HepG2 (cell line): ENCODE measurements at regions not wholly inside any gene's neighbourhood (a gene's known extent, or its start where the extent isn't known, plus 50 kb on each side); places are given as distances from the start of the nearest gene placed in this dataset.

Experiments
- ATAC-seq: fragments of 200-7000 bp; cut with Tn5 transposase; 3 replicates; pipeline ENCODE4 v1.9.1; 2020; ENCODE audit warnings: mild to moderate bottlenecking, moderate library complexity
- BruUV-seq: library from RNA; stranded (reverse); fragments of 400-500 nt; replicated peaks from 2 replicates; lab custom pipeline; 2021; lab: Mats Ljungman, UMichigan
- CTCF ChIA-PET: fragments of 300-600 bp; formaldehyde crosslinking; extraction: SDS; loops from one replicate; lab custom pipeline; 2021; ENCODE audit warnings: low total read pairs, inconsistent platforms, low intra/inter-chr PET ratio; lab: Yijun Ruan, JAX
- POLR2A ChIA-PET: fragments of 350-600 bp; sonication (Branson Sonifier 250); formaldehyde crosslinking; loops from one replicate; lab custom pipeline; 2020; ENCODE audit warnings: antibody characterized with exemption, inconsistent platforms; lab: Yijun Ruan, JAX
- DNase-seq: peaks from one replicate; pipeline ENCODE4 v3.0.0-alpha.2; 2015; ENCODE audit warnings: low spot score
- FAIRE-seq: peaks from 3 replicates; lab custom pipeline; 2011; peaks lifted over from hg19 to GRCh38; lab: Jason Lieb, UNC
- H2AFZ ChIP-seq: one replicate; pipeline ENCODE4 v1.6.1; 2011; ENCODE audit warnings: low read length, inconsistent platforms
- H3K27ac ChIP-seq: fragments of 300-600 bp; 3 replicates; pipeline ENCODE4 v1.8.0; 2011; ENCODE audit warnings: mixed run types, mild to moderate bottlenecking, mixed read lengths, low read length, inconsistent platforms; ENCODE audit not compliant: insufficient read depth; ENCODE audit errors: extremely low read length
- H3K27me3 ChIP-seq, 2 experiments: fragments of 200-600 bp in 1 of 2; 2 replicates in 1 of 2; 3 replicates in 1 of 2; pipeline versions ENCODE4 v1.6.0 to v1.8.0; 2011; ENCODE audit warnings: low read length in 2 of 2, mild to moderate bottlenecking in 2 of 2, moderate library complexity in 2 of 2, inconsistent platforms in 1 of 2; ENCODE audit not compliant: insufficient read depth in 2 of 2, control insufficient read depth in 1 of 2
- H3K36me3 ChIP-seq, 2 experiments: fragments of 200-600 bp in 1 of 2; replicated peaks in 1 of 2; 2 replicates in 1 of 2; 3 replicates in 1 of 2; pipeline versions ENCODE4 v1.5.1 to v1.8.0; 2011; ENCODE audit warnings: low read length in 2 of 2, inconsistent platforms in 1 of 2; ENCODE audit not compliant: insufficient read depth in 2 of 2, control insufficient read depth in 1 of 2
- H3K4me1 ChIP-seq: 2 replicates; pipeline ENCODE4 v1.5.1; 2012; ENCODE audit warnings: low read length, inconsistent platforms; ENCODE audit not compliant: insufficient read depth
- H3K4me2 ChIP-seq: 2 replicates; pipeline ENCODE4 v1.6.0; 2011; ENCODE audit warnings: low read depth, low read length, inconsistent platforms
- H3K4me3 ChIP-seq, 3 experiments: fragments of 200-600 bp in 1 of 3; sonication (generic), shearing (Covaris generic) in 1 of 3; replicated peaks in 1 of 3; 2 replicates each; pipeline ENCODE4 v1.5.1; 2011 to 2016; ENCODE audit warnings: low read length in 3 of 3, inconsistent platforms in 2 of 3, low read depth in 2 of 3, mild to moderate bottlenecking in 2 of 3, control low read depth in 1 of 3, mixed read lengths in 1 of 3; ENCODE audit not compliant: insufficient read depth in 1 of 3
- H3K79me2 ChIP-seq: one replicate; pipeline ENCODE4 v1.6.1; 2011; ENCODE audit warnings: low read length, inconsistent platforms; ENCODE audit not compliant: insufficient read depth
- H3K9ac ChIP-seq: 2 replicates; pipeline ENCODE4 v1.6.0; 2011; ENCODE audit warnings: mild to moderate bottlenecking, low read depth, low read length, inconsistent platforms; ENCODE audit not compliant: insufficient read depth
- H3K9me3 ChIP-seq: 2 replicates; pipeline ENCODE4 v1.5.1; 2012; ENCODE audit warnings: mild to moderate bottlenecking, low read length
- H4K20me1 ChIP-seq: 2 replicates; pipeline ENCODE4 v1.6.0; 2011; ENCODE audit warnings: inconsistent platforms, mild to moderate bottlenecking, low read length, moderate library complexity; ENCODE audit not compliant: insufficient read depth
- KLF12 ChIP-seq: sonication (generic); formaldehyde crosslinking; IDR thresholded peaks from 2 replicates; pipeline ENCODE4 v1.4.0; 2020; ENCODE audit warnings: missing genetic modification reagents, borderline replicate concordance
- NCOA1 ChIP-seq: sonication (generic); formaldehyde crosslinking; IDR thresholded peaks from 2 replicates; pipeline ENCODE4 v1.9.0; 2021; ENCODE audit warnings: missing genetic modification reagents
- NR0B2 ChIP-seq: sonication (generic); formaldehyde crosslinking; IDR thresholded peaks from 2 replicates; pipeline ENCODE4 v1.4.0; 2020; ENCODE audit warnings: mild to moderate bottlenecking, missing genetic modification reagents
- PRDM15 ChIP-seq: sonication (generic); formaldehyde crosslinking; IDR thresholded peaks from 2 replicates; pipeline ENCODE4 v1.4.0; 2020; ENCODE audit warnings: missing genetic modification reagents
- SALL2 ChIP-seq: sonication (generic); formaldehyde crosslinking; IDR thresholded peaks from 2 replicates; pipeline ENCODE4 v1.8.1; 2023; ENCODE audit warnings: mild to moderate bottlenecking, missing genetic modification reagents, inconsistent platforms
- SMAD9 ChIP-seq: sonication (generic); formaldehyde crosslinking; IDR thresholded peaks from 2 replicates; pipeline ENCODE4 v1.5.1; 2020; ENCODE audit warnings: mild to moderate bottlenecking, missing genetic modification reagents
- SMARCC2 ChIP-seq: fragments of 450-650 bp; IDR thresholded peaks from 2 replicates; pipeline ENCODE4 v1.6.1; 2017; ENCODE audit warnings: antibody characterized with exemption, mild to moderate bottlenecking
- ZNF281 ChIP-seq: sonication (generic); formaldehyde crosslinking; IDR thresholded peaks from 2 replicates; pipeline ENCODE4 v1.4.0; 2020; ENCODE audit warnings: missing genetic modification reagents, borderline replicate concordance
- ZSCAN29 ChIP-seq: sonication (generic); formaldehyde crosslinking; conservative IDR thresholded peaks from 2 replicates; pipeline ENCODE4 v1.4.0; 2020; ENCODE audit warnings: mild to moderate bottlenecking, missing genetic modification reagents
- WGBS: methylation state at CpG from one replicate; pipeline ENCODE4 v1.1.6; 2017; ENCODE audit warnings: low lambda C conversion rate; 5-methylcytosine and 5-hydroxymethylcytosine counted together
- in situ Hi-C: cut with HindIII; loops from 2 replicates; pipeline ENCODE4 v1.10.0; 2017; ENCODE audit warnings: low pct_unique_long_range_greater_than_20kb; ENCODE audit not compliant: extremely low pct_ligation_motif_present
- intact Hi-C: fragments of 100-400 bp; cut with micrococcal nuclease; formaldehyde crosslinking; loops from one replicate; pipeline ENCODE4 v1.10.0; 2022; ENCODE audit not compliant: unreplicated experiment
- TF ChIP-seq, protein P1 (sequence below): IDR thresholded peaks from 2 replicates; pipeline ENCODE4 v1.6.1; 2012; ENCODE audit warnings: inconsistent platforms
- TF ChIP-seq, protein P2 (sequence below): sonication (generic); formaldehyde crosslinking; IDR thresholded peaks from 2 replicates; pipeline ENCODE4 v1.4.0; 2020; ENCODE audit warnings: mild to moderate bottlenecking, missing genetic modification reagents

DNA sequence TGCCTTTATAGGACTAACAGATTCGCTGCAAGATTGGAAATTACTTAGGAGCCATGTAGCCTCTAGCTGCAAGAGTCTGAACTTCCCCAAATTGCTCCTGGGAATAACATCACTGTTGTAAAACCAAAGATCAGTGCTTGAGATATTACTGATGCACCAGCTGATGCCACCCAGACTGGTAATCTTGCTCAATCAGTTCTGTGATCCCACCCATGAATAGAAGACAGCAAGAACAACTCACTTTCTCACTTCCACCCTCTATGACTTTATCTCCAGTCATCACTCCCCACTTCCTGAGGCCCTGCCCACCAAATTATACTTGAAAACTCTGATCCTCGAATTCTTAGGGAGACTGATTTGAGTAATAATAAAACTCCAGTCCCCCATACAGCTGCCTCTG is 1011.1 kb downstream of the PLA2G4A start (continued):
- no peak for TF ChIP-seq PRDM15 (CRISPR knock-in tag)

DNA sequence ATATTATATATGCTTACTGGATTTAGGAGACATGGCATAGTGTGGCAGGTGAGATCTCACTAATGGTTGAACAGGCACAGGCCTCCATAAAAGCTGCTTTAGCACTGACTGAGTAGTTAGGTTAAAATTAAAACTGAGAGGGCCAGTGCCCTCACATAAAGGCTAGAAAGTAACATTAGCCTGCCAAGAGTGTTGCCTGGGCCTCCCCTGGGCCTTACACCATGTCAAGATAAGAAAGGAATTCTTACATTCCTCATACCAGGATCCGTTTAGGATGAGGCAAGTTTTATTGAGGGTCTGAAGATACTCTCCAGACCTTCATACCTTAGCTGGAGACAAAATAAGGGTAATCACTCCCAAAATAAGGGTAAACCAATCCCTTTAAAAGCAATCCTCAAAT is 1011.8 kb downstream of the PLA2G4A start:
- POLR2A ChIA-PET = no interaction called here
- TF ChIP-seq SALL2 (CRISPR knock-in tag) (no peak), KLF12 (CRISPR knock-in tag) (no peak), ZSCAN29 (no peak), SMARCC2 (no peak), NR0B2 (CRISPR knock-in tag) (no peak), NCOA1 (CRISPR knock-in tag) (no peak), SMAD9 (CRISPR knock-in tag) (no peak), ZNF281 (CRISPR knock-in tag) (no peak)
- TF ChIP-seq, protein P1, sequence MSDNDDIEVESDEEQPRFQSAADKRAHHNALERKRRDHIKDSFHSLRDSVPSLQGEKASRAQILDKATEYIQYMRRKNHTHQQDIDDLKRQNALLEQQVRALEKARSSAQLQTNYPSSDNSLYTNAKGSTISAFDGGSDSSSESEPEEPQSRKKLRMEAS = no peak
- TF ChIP-seq, protein P2, sequence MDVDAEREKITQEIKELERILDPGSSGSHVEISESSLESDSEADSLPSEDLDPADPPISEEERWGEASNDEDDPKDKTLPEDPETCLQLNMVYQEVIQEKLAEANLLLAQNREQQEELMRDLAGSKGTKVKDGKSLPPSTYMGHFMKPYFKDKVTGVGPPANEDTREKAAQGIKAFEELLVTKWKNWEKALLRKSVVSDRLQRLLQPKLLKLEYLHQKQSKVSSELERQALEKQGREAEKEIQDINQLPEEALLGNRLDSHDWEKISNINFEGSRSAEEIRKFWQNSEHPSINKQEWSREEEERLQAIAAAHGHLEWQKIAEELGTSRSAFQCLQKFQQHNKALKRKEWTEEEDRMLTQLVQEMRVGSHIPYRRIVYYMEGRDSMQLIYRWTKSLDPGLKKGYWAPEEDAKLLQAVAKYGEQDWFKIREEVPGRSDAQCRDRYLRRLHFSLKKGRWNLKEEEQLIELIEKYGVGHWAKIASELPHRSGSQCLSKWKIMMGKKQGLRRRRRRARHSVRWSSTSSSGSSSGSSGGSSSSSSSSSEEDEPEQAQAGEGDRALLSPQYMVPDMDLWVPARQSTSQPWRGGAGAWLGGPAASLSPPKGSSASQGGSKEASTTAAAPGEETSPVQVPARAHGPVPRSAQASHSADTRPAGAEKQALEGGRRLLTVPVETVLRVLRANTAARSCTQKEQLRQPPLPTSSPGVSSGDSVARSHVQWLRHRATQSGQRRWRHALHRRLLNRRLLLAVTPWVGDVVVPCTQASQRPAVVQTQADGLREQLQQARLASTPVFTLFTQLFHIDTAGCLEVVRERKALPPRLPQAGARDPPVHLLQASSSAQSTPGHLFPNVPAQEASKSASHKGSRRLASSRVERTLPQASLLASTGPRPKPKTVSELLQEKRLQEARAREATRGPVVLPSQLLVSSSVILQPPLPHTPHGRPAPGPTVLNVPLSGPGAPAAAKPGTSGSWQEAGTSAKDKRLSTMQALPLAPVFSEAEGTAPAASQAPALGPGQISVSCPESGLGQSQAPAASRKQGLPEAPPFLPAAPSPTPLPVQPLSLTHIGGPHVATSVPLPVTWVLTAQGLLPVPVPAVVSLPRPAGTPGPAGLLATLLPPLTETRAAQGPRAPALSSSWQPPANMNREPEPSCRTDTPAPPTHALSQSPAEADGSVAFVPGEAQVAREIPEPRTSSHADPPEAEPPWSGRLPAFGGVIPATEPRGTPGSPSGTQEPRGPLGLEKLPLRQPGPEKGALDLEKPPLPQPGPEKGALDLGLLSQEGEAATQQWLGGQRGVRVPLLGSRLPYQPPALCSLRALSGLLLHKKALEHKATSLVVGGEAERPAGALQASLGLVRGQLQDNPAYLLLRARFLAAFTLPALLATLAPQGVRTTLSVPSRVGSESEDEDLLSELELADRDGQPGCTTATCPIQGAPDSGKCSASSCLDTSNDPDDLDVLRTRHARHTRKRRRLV (CRISPR knock-in tag) = no peak

More for the DNA sequence above, 1011.8 kb downstream of the PLA2G4A start:
- FAIRE-seq = no peak
- ATAC-seq = no peak
- Histone ChIP-seq H3K27me3 (no peaks in the 10 kb centered on the region), H3K4me3 (no peak overlapping the region), H3K4me2 (no peak overlapping the region), H3K4me1 (no peaks in the 10 kb centered on the region), H3K36me3 (no peaks in the 10 kb centered on the region), H3K27ac (no peak overlapping the region), H3K9ac (no peak overlapping the region), H4K20me1 (no peaks in the 10 kb centered on the region), H3K79me2 (no peaks in the 10 kb centered on the region), H3K9me3 (no peaks in the 10 kb centered on the region), H2AFZ (no peak overlapping the region)
- in situ Hi-C loops (no loop called here), intact Hi-C loops (no loop called here)
- BruUV-seq = no TSS peak
- DNase-seq = no peak
- whole genome bisulfite sequencing = 0% methylated on average over 1 of the region's 1 CpG
- CTCF ChIA-PET = no interaction called here
